ENCODE measurements at regions not wholly inside any gene's neighbourhood (a gene's known extent, or its start where the extent isn't known, plus 50 kb on each side); places are given as distances from the start of the nearest gene placed in this dataset.

- TF ChIP-seq, protein P1, sequence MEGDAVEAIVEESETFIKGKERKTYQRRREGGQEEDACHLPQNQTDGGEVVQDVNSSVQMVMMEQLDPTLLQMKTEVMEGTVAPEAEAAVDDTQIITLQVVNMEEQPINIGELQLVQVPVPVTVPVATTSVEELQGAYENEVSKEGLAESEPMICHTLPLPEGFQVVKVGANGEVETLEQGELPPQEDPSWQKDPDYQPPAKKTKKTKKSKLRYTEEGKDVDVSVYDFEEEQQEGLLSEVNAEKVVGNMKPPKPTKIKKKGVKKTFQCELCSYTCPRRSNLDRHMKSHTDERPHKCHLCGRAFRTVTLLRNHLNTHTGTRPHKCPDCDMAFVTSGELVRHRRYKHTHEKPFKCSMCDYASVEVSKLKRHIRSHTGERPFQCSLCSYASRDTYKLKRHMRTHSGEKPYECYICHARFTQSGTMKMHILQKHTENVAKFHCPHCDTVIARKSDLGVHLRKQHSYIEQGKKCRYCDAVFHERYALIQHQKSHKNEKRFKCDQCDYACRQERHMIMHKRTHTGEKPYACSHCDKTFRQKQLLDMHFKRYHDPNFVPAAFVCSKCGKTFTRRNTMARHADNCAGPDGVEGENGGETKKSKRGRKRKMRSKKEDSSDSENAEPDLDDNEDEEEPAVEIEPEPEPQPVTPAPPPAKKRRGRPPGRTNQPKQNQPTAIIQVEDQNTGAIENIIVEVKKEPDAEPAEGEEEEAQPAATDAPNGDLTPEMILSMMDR (IDR thresholded peaks at IDR 0.05) = no peak
- Histone ChIP-seq H2AFZ (no peak overlapping the region), H3K4me1 (no peaks in the 10 kb centered on the region), H3K9me3 (ENCODE audit: control insufficient read depth, low read length) (peaks cover 3% of the 10 kb centered on the region), H3K27me3 (ENCODE audit: control insufficient read depth, insufficient read depth, low read length) (no peaks in the 10 kb centered on the region), H3K79me2 (no peaks in the 10 kb centered on the region), H3K4me2 (ENCODE audit: low read length) (no peak overlapping the region), H3K36me3 (ENCODE audit: control insufficient read depth, insufficient read depth, low read length) (no peaks in the 10 kb centered on the region), H3K4me3 (ENCODE audit: low read depth, low read length) (no peak overlapping the region), H3K9ac (no peak overlapping the region), H3K27ac (no peak overlapping the region)
These were observed 155.6 kb upstream of the CCDC68 start for GRCh38 chr18:55114876-55115275.

- no peaks in the 10 kb centered on the region for H3K4me1 ChIP-seq
- H3K27ac ChIP-seq = no peak overlapping the region
- no peaks in the 10 kb centered on the region for H3K79me2 ChIP-seq
- H3K9ac ChIP-seq = no peak overlapping the region
- no peaks in the 10 kb centered on the region for H3K36me3 ChIP-seq (ENCODE audit: control insufficient read depth, insufficient read depth, low read length)
- H2AFZ ChIP-seq = no peak overlapping the region
- H3K4me2 ChIP-seq (ENCODE audit: low read length) = no peak overlapping the region
- no peak overlapping the region for H3K4me3 ChIP-seq (ENCODE audit: low read depth, low read length)
- peaks cover 3% of the 10 kb centered on the region for H3K9me3 ChIP-seq (ENCODE audit: control insufficient read depth, low read length)
- no peaks in the 10 kb centered on the region for H3K27me3 ChIP-seq (ENCODE audit: control insufficient read depth, insufficient read depth, low read length)
- TF ChIP-seq, protein P1 (IDR thresholded peaks at IDR 0.05) = no peak
These were observed 154.5 kb upstream of the CCDC68 start for GRCh38 chr18:55113800-55114199.

DNA sequence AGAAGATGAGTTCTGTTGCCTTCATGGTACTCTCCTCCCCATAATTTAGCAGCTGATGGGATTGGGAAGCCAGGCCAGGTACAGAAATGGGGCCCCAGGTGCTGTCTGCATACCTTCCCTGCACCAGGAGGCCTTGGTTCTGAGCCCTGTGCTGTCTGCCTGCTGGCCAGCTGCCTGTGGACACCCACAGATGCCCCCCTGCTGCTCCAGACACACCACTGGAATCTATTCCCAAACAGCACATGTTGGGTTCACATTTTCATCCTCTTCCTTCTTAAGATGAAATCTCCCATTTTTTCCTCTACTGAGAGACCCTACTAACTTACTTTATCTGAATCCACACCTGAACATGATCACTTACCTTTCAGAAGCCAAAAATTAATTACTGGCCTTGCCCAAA, 152.0 kb upstream of the CCDC68 start:
- Histone ChIP-seq H2AFZ (no peak overlapping the region), H3K9ac (no peak overlapping the region), H3K4me3 (ENCODE audit: low read depth, low read length) (no peak overlapping the region), H3K27me3 (ENCODE audit: control insufficient read depth, insufficient read depth, low read length) (no peaks in the 10 kb centered on the region), H3K4me1 (no peaks in the 10 kb centered on the region), H3K27ac (peak overlapping the region; percentile 41), H3K9me3 (ENCODE audit: control insufficient read depth, low read length) (peaks cover 3% of the 10 kb centered on the region), H3K79me2 (no peaks in the 10 kb centered on the region), H3K4me2 (ENCODE audit: low read length) (no peak overlapping the region), H3K36me3 (ENCODE audit: control insufficient read depth, insufficient read depth, low read length) (no peaks in the 10 kb centered on the region)
- TF ChIP-seq, protein P1 (IDR thresholded peaks at IDR 0.05) = no peak

- Histone ChIP-seq H3K9me3 (ENCODE audit: control insufficient read depth, low read length) (no peaks in the 10 kb centered on the region), H3K4me3 (ENCODE audit: low read depth, low read length) (no peak overlapping the region), H3K36me3 (ENCODE audit: control insufficient read depth, insufficient read depth, low read length) (no peaks in the 10 kb centered on the region), H3K79me2 (no peaks in the 10 kb centered on the region), H3K4me1 (no peaks in the 10 kb centered on the region), H2AFZ (no peak overlapping the region), H3K9ac (no peak overlapping the region), H3K4me2 (ENCODE audit: low read length) (no peak overlapping the region), H3K27me3 (ENCODE audit: control insufficient read depth, insufficient read depth, low read length) (no peaks in the 10 kb centered on the region), H3K27ac (peak overlapping the region; percentile 41)
- TF ChIP-seq, protein P1 (IDR thresholded peaks at IDR 0.05) = no peak
These were observed 151.2 kb upstream of the CCDC68 start for GRCh38 chr18:55110436-55110835.

DNA sequence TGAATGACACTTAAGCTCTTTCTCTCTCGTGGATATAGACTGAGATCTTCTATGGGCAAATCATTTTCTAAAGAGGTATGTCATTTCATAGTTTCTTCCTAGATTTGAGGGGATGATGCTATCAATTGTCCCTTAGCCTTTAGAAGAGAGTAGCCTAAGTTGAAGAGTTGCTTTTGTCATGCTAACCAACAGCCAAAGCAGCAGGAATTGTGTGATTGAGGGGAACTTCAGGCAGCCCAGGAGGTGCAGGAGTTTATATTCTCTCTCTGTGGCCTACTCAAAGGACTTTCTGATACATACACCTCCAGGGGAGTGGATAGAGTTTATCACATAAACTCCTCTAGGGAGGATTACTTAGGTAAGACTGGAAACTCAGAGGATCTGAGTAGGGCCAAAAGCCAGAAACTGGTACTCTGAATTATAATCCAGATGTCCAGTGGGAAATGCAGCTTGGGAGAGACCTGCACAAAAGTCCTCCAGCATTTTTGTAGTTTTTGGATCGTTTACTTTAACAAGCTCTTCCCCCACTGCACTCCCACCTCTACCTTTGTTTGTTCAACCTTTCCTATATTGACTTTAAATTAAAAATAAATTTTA, 150.7 kb upstream of the CCDC68 start:
- Histone ChIP-seq H3K9ac (no peak overlapping the region), H3K9me3 (ENCODE audit: control insufficient read depth, low read length) (no peaks in the 10 kb centered on the region), H2AFZ (no peak overlapping the region), H3K4me1 (no peaks in the 10 kb centered on the region), H3K27me3 (ENCODE audit: control insufficient read depth, insufficient read depth, low read length) (no peaks in the 10 kb centered on the region), H3K27ac (peak overlapping the region; percentile 72), H3K4me3 (ENCODE audit: low read depth, low read length) (no peak overlapping the region), H3K79me2 (no peaks in the 10 kb centered on the region), H3K4me2 (ENCODE audit: low read length) (no peak overlapping the region), H3K36me3 (ENCODE audit: control insufficient read depth, insufficient read depth, low read length) (no peaks in the 10 kb centered on the region)
- TF ChIP-seq, protein P1 (IDR thresholded peaks at IDR 0.05) = no peak
